Epithelial cell of proximal tubule (primary cell): ENCODE measurements at regions not wholly inside any gene's neighbourhood (a gene's known extent, or its start where the extent isn't known, plus 50 kb on each side); places are given as distances from the start of the nearest gene placed in this dataset.

ENCODE experiments used
- DNase-seq: peaks from one replicate; pipeline ENCODE4 v3.0.0-alpha.2; 2011; ENCODE audit warnings: low read depth
- H3K4me3 ChIP-seq: 2 replicates; pipeline ENCODE4 v1.5.1; 2011; ENCODE audit warnings: low read depth, mild to moderate bottlenecking, low read length
- TF ChIP-seq, protein P1 (sequence below): conservative IDR thresholded peaks from 2 replicates; pipeline ENCODE4 v1.5.1; 2012; ENCODE audit warnings: low read depth, mild to moderate bottlenecking, low read length

GRCh38 chr9:82164159-82164558 lies 175.6 kb downstream of the SPATA31D1 start:
- no peak for DNase-seq
- TF ChIP-seq, protein P1, sequence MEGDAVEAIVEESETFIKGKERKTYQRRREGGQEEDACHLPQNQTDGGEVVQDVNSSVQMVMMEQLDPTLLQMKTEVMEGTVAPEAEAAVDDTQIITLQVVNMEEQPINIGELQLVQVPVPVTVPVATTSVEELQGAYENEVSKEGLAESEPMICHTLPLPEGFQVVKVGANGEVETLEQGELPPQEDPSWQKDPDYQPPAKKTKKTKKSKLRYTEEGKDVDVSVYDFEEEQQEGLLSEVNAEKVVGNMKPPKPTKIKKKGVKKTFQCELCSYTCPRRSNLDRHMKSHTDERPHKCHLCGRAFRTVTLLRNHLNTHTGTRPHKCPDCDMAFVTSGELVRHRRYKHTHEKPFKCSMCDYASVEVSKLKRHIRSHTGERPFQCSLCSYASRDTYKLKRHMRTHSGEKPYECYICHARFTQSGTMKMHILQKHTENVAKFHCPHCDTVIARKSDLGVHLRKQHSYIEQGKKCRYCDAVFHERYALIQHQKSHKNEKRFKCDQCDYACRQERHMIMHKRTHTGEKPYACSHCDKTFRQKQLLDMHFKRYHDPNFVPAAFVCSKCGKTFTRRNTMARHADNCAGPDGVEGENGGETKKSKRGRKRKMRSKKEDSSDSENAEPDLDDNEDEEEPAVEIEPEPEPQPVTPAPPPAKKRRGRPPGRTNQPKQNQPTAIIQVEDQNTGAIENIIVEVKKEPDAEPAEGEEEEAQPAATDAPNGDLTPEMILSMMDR, result no peak

DNA sequence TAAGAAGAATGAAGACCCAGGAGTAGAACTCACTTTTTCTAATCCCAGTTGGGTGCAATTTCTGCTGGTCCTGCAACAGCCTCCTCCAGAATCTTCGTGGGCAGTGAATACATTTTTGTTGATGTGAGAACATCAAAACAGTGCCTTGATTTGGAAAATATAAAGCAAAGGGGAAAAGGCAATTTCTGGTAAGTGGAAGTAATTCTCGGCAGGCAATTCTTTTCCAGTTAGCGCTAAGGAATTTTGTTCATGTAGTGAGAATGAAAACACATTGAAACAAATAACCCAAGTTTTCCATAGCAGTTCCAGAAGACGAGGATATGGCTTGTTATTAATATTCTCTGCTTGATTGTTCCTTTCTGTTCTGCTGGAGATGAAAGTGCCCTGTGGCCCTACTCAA lies 178.7 kb downstream of the SPATA31D1 start:
- TF ChIP-seq, protein P1, result no peak
- no peak for DNase-seq

More at GRCh38 chr9:82164159-82164558, 175.6 kb downstream of the SPATA31D1 start:
- no peak overlapping the region for H3K4me3 ChIP-seq

GRCh38 chr9:82168585-82168984 lies 180.0 kb downstream of the SPATA31D1 start:
- no peak overlapping the region for H3K4me3 ChIP-seq
- DNase-seq, result peak; percentile 55
- TF ChIP-seq, protein P1, result no peak

More for the DNA sequence above, 178.7 kb downstream of the SPATA31D1 start:
- H3K4me3 ChIP-seq, result no peak overlapping the region

DNA sequence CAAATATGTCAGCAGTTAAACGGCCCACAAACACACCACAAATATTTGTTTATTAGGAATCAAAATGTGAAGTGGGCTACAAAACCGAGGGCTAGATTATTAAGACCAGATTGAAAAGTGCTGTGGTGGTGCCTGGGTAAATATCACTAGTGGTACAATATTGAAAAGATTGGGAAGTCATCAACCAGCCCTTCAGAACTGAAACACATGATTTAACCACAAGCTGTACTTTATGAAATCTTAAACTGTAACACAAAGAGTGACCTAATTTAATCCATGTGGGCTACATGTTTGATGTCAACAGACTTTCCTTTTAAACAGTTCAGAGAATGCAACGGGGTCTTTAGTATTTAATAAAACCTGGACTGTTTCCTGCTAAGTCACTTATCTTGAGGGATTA lies 182.3 kb downstream of the SPATA31D1 start:
- DNase-seq, result no peak
- TF ChIP-seq, protein P1, result no peak
- no peak overlapping the region for H3K4me3 ChIP-seq

DNA sequence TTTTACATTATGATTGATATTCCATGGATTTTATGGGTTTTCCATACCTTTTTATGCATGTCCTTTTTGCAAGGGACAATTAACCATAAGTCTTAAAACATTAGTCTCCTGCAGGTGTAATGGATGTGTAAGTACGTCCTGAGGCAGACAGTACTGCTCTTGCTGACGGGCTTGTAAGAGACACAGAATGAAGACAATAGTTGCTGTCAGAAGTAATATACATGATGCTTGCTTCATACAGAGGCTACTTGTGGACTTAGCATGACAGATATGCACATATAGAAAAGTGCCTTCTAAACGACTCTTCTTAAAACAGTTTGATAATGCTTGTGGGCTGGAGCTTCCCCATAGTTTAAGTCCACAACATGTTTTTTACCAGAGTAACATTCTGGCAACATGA lies 182.7 kb downstream of the SPATA31D1 start:
- H3K4me3 ChIP-seq, result no peak overlapping the region
- DNase-seq, result no peak
- TF ChIP-seq, protein P1, result no peak

- TF ChIP-seq, protein P1, result no peak
- no peak for DNase-seq
- no peak overlapping the region for H3K4me3 ChIP-seq
Measured at GRCh38 chr9:82180711-82181110, 192.1 kb downstream of the SPATA31D1 start.

DNA sequence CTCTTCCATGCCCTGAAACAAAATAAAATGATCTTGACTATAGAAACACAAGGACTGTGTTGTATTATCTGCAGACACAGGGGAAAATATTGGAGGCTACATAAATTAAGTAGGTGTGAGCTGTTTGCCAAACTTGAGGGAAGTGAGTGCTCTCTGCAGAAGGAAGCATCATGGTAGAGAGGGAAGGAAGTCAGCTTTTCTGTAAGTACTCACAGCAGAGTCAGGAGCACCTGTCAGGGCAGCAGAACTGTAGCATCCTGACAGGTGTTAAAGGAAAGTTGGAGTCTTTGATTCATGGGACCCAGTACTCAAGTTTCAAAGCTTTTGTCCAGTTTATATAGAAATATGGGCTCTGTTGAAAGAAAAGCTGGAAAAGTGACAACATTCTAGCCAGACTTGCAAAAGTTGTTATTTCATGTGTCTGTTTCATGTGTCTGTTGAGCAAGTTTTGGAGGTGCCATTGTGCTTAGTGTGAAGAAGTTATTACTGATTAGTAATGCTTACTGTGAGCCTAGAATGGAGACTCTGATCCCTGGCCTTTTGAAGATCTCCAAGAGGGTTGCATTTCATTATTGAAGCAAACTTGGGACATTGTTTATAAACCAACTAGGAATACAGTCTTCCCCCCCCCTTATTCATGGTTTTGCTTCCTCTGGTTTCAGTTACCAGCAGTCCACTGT lies 194.7 kb downstream of the SPATA31D1 start:
- TF ChIP-seq, protein P1, result no peak
- H3K4me3 ChIP-seq, result no peak overlapping the region
- DNase-seq, result no peak
